Naive B cell (primary cell): ENCODE measurements at regions not wholly inside any gene's neighbourhood (a gene's known extent, or its start where the extent isn't known, plus 50 kb on each side); places are given as distances from the start of the nearest gene placed in this dataset.

Experiments
- ATAC-seq, 2 donors: fragments of 150-1000 bp; cut with Tn5 transposase; 2 replicates each; pipeline ENCODE4 v1.10.0; 2021; ENCODE audit warnings: low read depth in 2 of 2, mild to moderate bottlenecking in 2 of 2, moderate library complexity in 2 of 2
- DNase-seq: peaks from one replicate; pipeline ENCODE4 v3.0.0; 2022
- H3K27ac Mint-ChIP-seq, 6 donors: one replicate each; pipeline ENCODE4 v1.8.0; 2020 to 2022; ENCODE audit warnings: mild to moderate bottlenecking in 6 of 6, mixed read lengths in 6 of 6, moderate library complexity in 5 of 6, inconsistent platforms in 2 of 6
- H3K27me3 Mint-ChIP-seq, 3 donors: one replicate each; pipeline ENCODE4 v1.8.0; 2021 to 2022; ENCODE audit warnings: mixed read lengths in 3 of 3, mild to moderate bottlenecking in 1 of 3
- H3K36me3 Mint-ChIP-seq, 2 donors: one replicate each; pipeline ENCODE4 v1.8.0; 2020 to 2022; ENCODE audit warnings: mixed read lengths in 2 of 2, inconsistent platforms in 1 of 2, mild to moderate bottlenecking in 1 of 2
- H3K4me1 Mint-ChIP-seq, 3 donors: one replicate each; pipeline ENCODE4 v1.8.0; 2020 to 2022; ENCODE audit warnings: mixed read lengths in 3 of 3, inconsistent platforms in 1 of 3, mild to moderate bottlenecking in 1 of 3, moderate library complexity in 1 of 3
- H3K4me3 Mint-ChIP-seq, 8 donors: one replicate each; pipeline ENCODE4 v1.8.0; 2020 to 2022; ENCODE audit warnings: mild to moderate bottlenecking in 8 of 8, mixed read lengths in 8 of 8, moderate library complexity in 8 of 8, inconsistent platforms in 2 of 8
- H3K9me3 Mint-ChIP-seq, 7 donors: one replicate each; pipeline ENCODE4 v1.8.0; 2020 to 2022; ENCODE audit warnings: mixed read lengths in 7 of 7, mild to moderate bottlenecking in 5 of 7, inconsistent platforms in 2 of 7, moderate library complexity in 1 of 7

GRCh38 chr14:86310611-86311010 is 780.7 kb downstream of the FLRT2 start:
- DNase-seq (no peak), ATAC-seq (no peak)
- Mint-ChIP-seq H3K36me3 (peaks cover 0 to 7% of the 10 kb centered on the region in 2 donors), H3K4me3 (no peak overlapping the region), H3K27me3 (no peaks in the 10 kb centered on the region), H3K9me3 (peaks cover 0 to 4% (median 0%) of the 10 kb centered on the region in 7 donors), H3K4me1 (no peaks in the 10 kb centered on the region), H3K27ac (no peak overlapping the region)

GRCh38 chr14:86310148-86310547 is 780.2 kb downstream of the FLRT2 start:
- Mint-ChIP-seq H3K27ac (no peak overlapping the region), H3K4me1 (no peaks in the 10 kb centered on the region), H3K9me3 (peaks cover 0 to 4% (median 0%) of the 10 kb centered on the region in 7 donors), H3K27me3 (no peaks in the 10 kb centered on the region), H3K4me3 (no peak overlapping the region), H3K36me3 (peaks cover 0 to 7% of the 10 kb centered on the region in 2 donors)
- DNase-seq (no peak), ATAC-seq (no peak)

- ATAC-seq (no peak), DNase-seq (no peak)
- Mint-ChIP-seq H3K36me3 (no peaks in the 10 kb centered on the region), H3K4me3 (no peak overlapping the region), H3K27ac (no peak overlapping the region), H3K4me1 (no peaks in the 10 kb centered on the region), H3K9me3 (peaks cover 0 to 2% (median 0%) of the 10 kb centered on the region in 7 donors), H3K27me3 (no peaks in the 10 kb centered on the region)
These were observed 775.1 kb downstream of the FLRT2 start for GRCh38 chr14:86305058-86305457.

- peaks cover 3 to 6% (median 6%) of the 10 kb centered on the region in 3 donors for H3K4me1 Mint-ChIP-seq
- no peaks in the 10 kb centered on the region for H3K36me3 Mint-ChIP-seq
These were observed 770.0 kb downstream of the FLRT2 start for GRCh38 chr14:86299994-86300393.

GRCh38 chr14:86296173-86296572 is 766.2 kb downstream of the FLRT2 start:
- ATAC-seq = peak; percentile 45 to 70
- Mint-ChIP-seq H3K4me1 (peaks cover 3 to 6% (median 6%) of the 10 kb centered on the region in 3 donors), H3K4me3 (peak overlapping the region in 1 of 8 donors; percentile 48), H3K9me3 (peaks cover 0 to 1% (median 0%) of the 10 kb centered on the region in 7 donors), H3K27me3 (peaks cover 0 to 4% (median 2%) of the 10 kb centered on the region in 3 donors), H3K27ac (peak overlapping the region in 1 of 6 donors; percentile 20), H3K36me3 (no peaks in the 10 kb centered on the region)
- peak; percentile 10 for DNase-seq

More at GRCh38 chr14:86299994-86300393, 770.0 kb downstream of the FLRT2 start:
- no peak overlapping the region for H3K27ac Mint-ChIP-seq
- H3K9me3 Mint-ChIP-seq = peaks cover 0 to 1% (median 0%) of the 10 kb centered on the region in 7 donors
- ATAC-seq = no peak
- H3K27me3 Mint-ChIP-seq = peaks cover 0 to 4% (median 0%) of the 10 kb centered on the region in 3 donors
- no peak overlapping the region for H3K4me3 Mint-ChIP-seq
- no peak for DNase-seq

- no peak overlapping the region for H3K27ac Mint-ChIP-seq
- no peak overlapping the region for H3K4me3 Mint-ChIP-seq
- DNase-seq (no peak), ATAC-seq (no peak)
- peaks cover 0 to 6% (median 5%) of the 10 kb centered on the region in 3 donors for H3K27me3 Mint-ChIP-seq
- H3K4me1 Mint-ChIP-seq = no peaks in the 10 kb centered on the region
- H3K36me3 Mint-ChIP-seq = no peaks in the 10 kb centered on the region
- H3K9me3 Mint-ChIP-seq = peaks cover 0 to 4% (median 0%) of the 10 kb centered on the region in 7 donors
These were observed 758.4 kb downstream of the FLRT2 start for GRCh38 chr14:86288336-86288735.

- Mint-ChIP-seq H3K4me1 (peaks cover 0 to 8% (median 0%) of the 10 kb centered on the region in 3 donors), H3K36me3 (peaks cover 0 to 4% of the 10 kb centered on the region in 2 donors), H3K9me3 (peaks cover 0 to 21% (median 9%) of the 10 kb centered on the region in 7 donors), H3K27ac (no peak overlapping the region), H3K27me3 (no peaks in the 10 kb centered on the region), H3K4me3 (no peak overlapping the region)
- DNase-seq (no peak), ATAC-seq (no peak)
These were observed 749.5 kb downstream of the FLRT2 start for GRCh38 chr14:86279405-86279804.

- ATAC-seq (peak in 1 of 2 donors; percentile 39), DNase-seq (no peak)
- no peaks in the 10 kb centered on the region for H3K27me3 Mint-ChIP-seq
- H3K9me3 Mint-ChIP-seq = no peaks in the 10 kb centered on the region
- H3K4me3 Mint-ChIP-seq = no peak overlapping the region
- H3K4me1 Mint-ChIP-seq = peaks cover 0 to 11% (median 2%) of the 10 kb centered on the region in 3 donors
- no peak overlapping the region for H3K27ac Mint-ChIP-seq
- no peaks in the 10 kb centered on the region for H3K36me3 Mint-ChIP-seq
These were observed 728.0 kb downstream of the FLRT2 start for GRCh38 chr14:86257973-86258372.

GRCh38 chr14:86243158-86243557 is 713.2 kb downstream of the FLRT2 start:
- Mint-ChIP-seq H3K9me3 (no peaks in the 10 kb centered on the region), H3K27ac (peak overlapping the region in 2 of 6 donors; percentile 15 to 82), H3K4me1 (peaks cover 8 to 12% (median 9%) of the 10 kb centered on the region in 3 donors), H3K36me3 (no peaks in the 10 kb centered on the region), H3K4me3 (peak overlapping the region in 2 of 8 donors; percentile 4 to 8), H3K27me3 (no peaks in the 10 kb centered on the region)
- ATAC-seq (peak; percentile 100), DNase-seq (peak; percentile 57)

- peaks cover 0 to 5% of the 10 kb centered on the region in 2 donors for H3K36me3 Mint-ChIP-seq
- H3K4me1 Mint-ChIP-seq = peaks cover 6 to 12% (median 11%) of the 10 kb centered on the region in 3 donors
- H3K27ac Mint-ChIP-seq = peak overlapping the region in 1 of 6 donors; percentile 67
- H3K27me3 Mint-ChIP-seq = no peaks in the 10 kb centered on the region
- H3K9me3 Mint-ChIP-seq = peaks cover 4 to 15% (median 10%) of the 10 kb centered on the region in 7 donors
- ATAC-seq (peak; percentile 45 to 47), DNase-seq (peak; percentile 6)
- no peak overlapping the region for H3K4me3 Mint-ChIP-seq
These were observed 707.8 kb downstream of the FLRT2 start for GRCh38 chr14:86237733-86238132.

GRCh38 chr14:86221755-86222154 is 691.8 kb downstream of the FLRT2 start:
- H3K27ac Mint-ChIP-seq = no peak overlapping the region
- no peaks in the 10 kb centered on the region for H3K36me3 Mint-ChIP-seq
- no peaks in the 10 kb centered on the region for H3K4me1 Mint-ChIP-seq
- H3K27me3 Mint-ChIP-seq = no peaks in the 10 kb centered on the region
- no peak for ATAC-seq
- H3K4me3 Mint-ChIP-seq = no peak overlapping the region
- H3K9me3 Mint-ChIP-seq = peaks cover 0 to 4% (median 0%) of the 10 kb centered on the region in 7 donors
- no peak for DNase-seq

GRCh38 chr14:86221000-86221399 is 691.1 kb downstream of the FLRT2 start:
- Mint-ChIP-seq H3K27me3 (no peaks in the 10 kb centered on the region), H3K36me3 (no peaks in the 10 kb centered on the region), H3K4me1 (no peaks in the 10 kb centered on the region), H3K27ac (peak overlapping the region in 1 of 6 donors; percentile 29), H3K4me3 (no peak overlapping the region), H3K9me3 (peaks cover 0 to 3% (median 0%) of the 10 kb centered on the region in 7 donors)
- DNase-seq (no peak), ATAC-seq (no peak)

- Mint-ChIP-seq H3K27me3 (no peaks in the 10 kb centered on the region), H3K36me3 (no peaks in the 10 kb centered on the region), H3K4me3 (no peak overlapping the region), H3K9me3 (no peaks in the 10 kb centered on the region), H3K27ac (no peak overlapping the region), H3K4me1 (no peaks in the 10 kb centered on the region)
- no peak for DNase-seq
- ATAC-seq = no peak
These were observed 687.6 kb downstream of the FLRT2 start for GRCh38 chr14:86217523-86217922.

- Mint-ChIP-seq H3K27ac (peak overlapping the region in 2 of 6 donors; percentile 12 to 40), H3K9me3 (peaks cover 0 to 3% (median 0%) of the 10 kb centered on the region in 7 donors)
- peak; percentile 86 to 98 for ATAC-seq
These were observed 673.9 kb downstream of the FLRT2 start for GRCh38 chr14:86203843-86204242.

More at GRCh38 chr14:86203843-86204242, 673.9 kb downstream of the FLRT2 start:
- Mint-ChIP-seq H3K4me3 (peak overlapping the region in 1 of 8 donors; percentile 20), H3K27me3 (no peaks in the 10 kb centered on the region), H3K4me1 (peaks cover 0 to 28% (median 9%) of the 10 kb centered on the region in 3 donors), H3K36me3 (no peaks in the 10 kb centered on the region)
- DNase-seq = peak; percentile 18
